Activated B cell treated with CpG ODN at 0.5 μM for 24 hours (primary cell): ENCODE measurements at regions not wholly inside any gene's neighbourhood (a gene's known extent, or its start where the extent isn't known, plus 50 kb on each side); places are given as distances from the start of the nearest gene placed in this dataset.

Source experiments
- ATAC-seq: fragments of 200-7000 bp; cut with Tn5 transposase; one replicate; pipeline ENCODE4 v1.10.0; 2021; ENCODE audit warnings: low read depth, mild to moderate bottlenecking, moderate library complexity
- CTCF ChIA-PET: fragments of 350-600 bp; sonication (Branson Sonifier 250); formaldehyde crosslinking; loops from one replicate; lab custom pipeline; 2021; ENCODE audit warnings: antibody characterized with exemption; lab: Charles Lee
- POLR2A ChIA-PET: fragments of 350-600 bp; sonication (Branson Sonifier 250); formaldehyde crosslinking; loops from one replicate; lab custom pipeline; 2021; ENCODE audit warnings: antibody characterized with exemption; lab: Charles Lee
- DNase-seq: peaks from one replicate; pipeline ENCODE4 v3.0.0; 2022
- H3K27ac Mint-ChIP-seq: one replicate; pipeline ENCODE4 v1.8.0; 2020; ENCODE audit warnings: mixed read lengths
- H3K27me3 Mint-ChIP-seq: one replicate; pipeline ENCODE4 v1.8.0; 2021; ENCODE audit warnings: mixed read lengths
- H3K36me3 Mint-ChIP-seq: one replicate; pipeline ENCODE4 v1.8.0; 2021; ENCODE audit warnings: low read depth, mixed read lengths
- H3K4me1 Mint-ChIP-seq: one replicate; pipeline ENCODE4 v1.8.0; 2021; ENCODE audit warnings: mixed read lengths
- H3K4me3 Mint-ChIP-seq: one replicate; pipeline ENCODE4 v1.8.0; 2020; ENCODE audit warnings: mild to moderate bottlenecking, mixed read lengths
- H3K9me3 Mint-ChIP-seq: one replicate; pipeline ENCODE4 v1.8.0; 2020; ENCODE audit warnings: mixed read lengths
- intact Hi-C: fragments of 100-400 bp; cut with micrococcal nuclease; formaldehyde crosslinking; loops from one replicate; pipeline ENCODE4 v1.15.1; 2024
- TF ChIP-seq, protein P1 (sequence below): fragments of 200-600 bp; IDR thresholded peaks from one replicate; pipeline ENCODE4 v1.8.0; 2022; ENCODE audit warnings: antibody characterized with exemption, mild to moderate bottlenecking

DNA sequence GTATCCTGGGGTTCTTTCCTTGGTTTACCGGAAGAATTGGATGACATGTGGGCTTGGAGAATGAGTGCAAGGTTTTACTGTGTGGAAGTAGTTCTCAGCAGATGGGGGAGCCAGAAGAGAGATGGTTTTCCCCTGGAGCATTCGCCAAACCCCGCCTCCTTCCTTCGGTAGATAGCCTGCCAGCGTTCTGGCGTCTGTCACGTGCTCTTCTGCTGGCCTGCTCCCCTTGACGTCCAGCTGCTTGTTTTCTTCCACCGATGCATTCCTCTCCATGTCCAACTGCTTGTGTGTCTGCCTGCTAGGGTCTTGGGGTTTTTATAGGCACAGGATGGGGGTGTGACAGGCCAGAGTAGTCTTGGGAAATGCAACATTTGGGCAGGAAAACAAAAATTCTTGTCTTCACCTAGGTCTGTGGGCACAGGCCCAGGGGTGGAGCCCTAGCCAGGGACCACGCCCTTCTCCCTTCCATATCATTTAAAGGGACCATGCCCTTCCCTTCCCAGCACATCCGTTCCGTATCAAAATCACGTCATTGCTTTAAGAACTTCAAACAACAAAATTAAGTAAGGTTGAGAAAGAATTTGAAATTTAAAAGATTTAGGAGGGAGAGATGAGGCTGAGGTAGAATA is 538.7 kb upstream of the SMIM31 start:
- POLR2A ChIA-PET: no interaction called here
- TF ChIP-seq, protein P1, sequence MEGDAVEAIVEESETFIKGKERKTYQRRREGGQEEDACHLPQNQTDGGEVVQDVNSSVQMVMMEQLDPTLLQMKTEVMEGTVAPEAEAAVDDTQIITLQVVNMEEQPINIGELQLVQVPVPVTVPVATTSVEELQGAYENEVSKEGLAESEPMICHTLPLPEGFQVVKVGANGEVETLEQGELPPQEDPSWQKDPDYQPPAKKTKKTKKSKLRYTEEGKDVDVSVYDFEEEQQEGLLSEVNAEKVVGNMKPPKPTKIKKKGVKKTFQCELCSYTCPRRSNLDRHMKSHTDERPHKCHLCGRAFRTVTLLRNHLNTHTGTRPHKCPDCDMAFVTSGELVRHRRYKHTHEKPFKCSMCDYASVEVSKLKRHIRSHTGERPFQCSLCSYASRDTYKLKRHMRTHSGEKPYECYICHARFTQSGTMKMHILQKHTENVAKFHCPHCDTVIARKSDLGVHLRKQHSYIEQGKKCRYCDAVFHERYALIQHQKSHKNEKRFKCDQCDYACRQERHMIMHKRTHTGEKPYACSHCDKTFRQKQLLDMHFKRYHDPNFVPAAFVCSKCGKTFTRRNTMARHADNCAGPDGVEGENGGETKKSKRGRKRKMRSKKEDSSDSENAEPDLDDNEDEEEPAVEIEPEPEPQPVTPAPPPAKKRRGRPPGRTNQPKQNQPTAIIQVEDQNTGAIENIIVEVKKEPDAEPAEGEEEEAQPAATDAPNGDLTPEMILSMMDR: no peak
- Mint-ChIP-seq H3K4me3 (no peak overlapping the region), H3K9me3 (no peaks in the 10 kb centered on the region), H3K36me3 (no peaks in the 10 kb centered on the region), H3K27me3 (no peaks in the 10 kb centered on the region), H3K27ac (no peak overlapping the region), H3K4me1 (no peaks in the 10 kb centered on the region)
- ATAC-seq (no peak), DNase-seq (no peak)
- CTCF ChIA-PET: no interaction called here
- intact Hi-C loops: no loop called here

DNA sequence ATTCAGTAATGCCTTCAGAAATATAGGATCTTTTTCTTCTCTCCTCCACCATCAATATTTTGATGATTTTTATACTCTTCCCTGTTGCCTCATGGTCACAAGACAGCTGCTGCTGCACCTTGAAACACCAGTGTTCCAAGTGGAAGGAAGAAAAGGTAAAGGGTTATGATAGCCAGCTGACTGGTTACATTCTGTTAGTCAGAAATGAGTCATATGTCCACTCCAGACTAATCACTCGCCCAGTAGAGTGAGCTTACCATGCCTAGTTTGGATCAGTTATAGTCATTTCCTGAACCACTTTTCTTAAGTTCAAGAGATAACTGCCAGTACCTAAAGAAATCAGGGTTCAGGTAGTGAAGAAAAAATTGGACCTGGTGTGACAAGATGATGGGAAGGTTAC is 532.3 kb upstream of the SMIM31 start:
- no peaks in the 10 kb centered on the region for H3K36me3 Mint-ChIP-seq
- intact Hi-C loops: no loop called here
- POLR2A ChIA-PET: no interaction called here
- ATAC-seq (no peak), DNase-seq (no peak)
- H3K4me1 Mint-ChIP-seq: no peaks in the 10 kb centered on the region
- no peaks in the 10 kb centered on the region for H3K27me3 Mint-ChIP-seq
- TF ChIP-seq, protein P1: no peak
- H3K27ac Mint-ChIP-seq: no peak overlapping the region
- peaks cover 2% of the 10 kb centered on the region for H3K9me3 Mint-ChIP-seq
- CTCF ChIA-PET: no interaction called here
- H3K4me3 Mint-ChIP-seq: no peak overlapping the region

DNA sequence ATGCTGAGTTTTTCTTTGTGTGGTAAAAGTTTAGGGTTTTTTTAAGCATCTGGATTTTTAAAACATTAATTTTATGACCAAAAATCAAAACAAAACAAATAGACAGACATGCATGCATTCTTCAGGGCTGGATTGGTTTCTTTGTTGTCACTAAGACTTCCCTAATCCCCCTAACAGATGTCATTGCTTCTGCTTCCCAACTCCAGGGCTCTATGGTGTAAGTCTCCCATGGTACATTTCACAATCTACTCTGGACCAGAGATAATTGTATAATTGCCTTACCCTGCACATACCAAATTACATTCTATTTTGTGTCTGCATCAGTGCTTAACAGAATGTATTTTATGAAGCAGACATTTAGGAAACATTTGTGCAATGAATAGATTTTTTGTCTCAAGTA is 529.1 kb upstream of the SMIM31 start:
- POLR2A ChIA-PET: no interaction called here
- intact Hi-C loops: no loop called here

DNA sequence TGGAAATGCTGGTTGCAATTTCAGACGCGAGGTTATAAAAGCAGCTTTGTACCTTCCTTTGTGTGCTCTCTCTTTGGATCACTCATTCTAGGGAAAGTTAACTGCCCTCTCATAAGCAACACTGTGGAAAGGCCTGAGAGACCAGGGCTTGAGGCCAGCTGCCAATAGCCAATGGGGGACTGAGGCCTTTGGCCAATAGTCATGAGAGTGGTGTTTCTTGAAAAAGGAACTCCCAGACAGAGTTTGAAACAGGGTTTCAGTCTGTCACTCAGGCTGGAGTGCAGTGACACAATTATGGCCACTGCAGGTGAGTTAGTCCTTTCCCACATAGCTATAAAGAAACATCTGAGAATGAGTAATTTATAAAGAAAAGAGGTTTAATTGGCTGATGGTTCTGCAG is 524.7 kb upstream of the SMIM31 start:
- H3K27me3 Mint-ChIP-seq: no peaks in the 10 kb centered on the region
- CTCF ChIA-PET: no interaction called here
- H3K4me1 Mint-ChIP-seq: no peaks in the 10 kb centered on the region
- DNase-seq: no peak
- TF ChIP-seq, protein P1: no peak
- no peak for ATAC-seq
- intact Hi-C loops: no loop called here
- H3K4me3 Mint-ChIP-seq: no peak overlapping the region
- no peaks in the 10 kb centered on the region for H3K9me3 Mint-ChIP-seq
- no peaks in the 10 kb centered on the region for H3K36me3 Mint-ChIP-seq
- POLR2A ChIA-PET: no interaction called here
- no peak overlapping the region for H3K27ac Mint-ChIP-seq

More for the DNA sequence above, 529.1 kb upstream of the SMIM31 start:
- H3K4me1 Mint-ChIP-seq: no peaks in the 10 kb centered on the region
- H3K36me3 Mint-ChIP-seq: no peaks in the 10 kb centered on the region
- H3K9me3 Mint-ChIP-seq: peaks cover 2% of the 10 kb centered on the region
- ATAC-seq (no peak), DNase-seq (no peak)
- CTCF ChIA-PET: no interaction called here
- H3K27ac Mint-ChIP-seq: no peak overlapping the region
- TF ChIP-seq, protein P1: no peak
- H3K4me3 Mint-ChIP-seq: no peak overlapping the region
- no peaks in the 10 kb centered on the region for H3K27me3 Mint-ChIP-seq

DNA sequence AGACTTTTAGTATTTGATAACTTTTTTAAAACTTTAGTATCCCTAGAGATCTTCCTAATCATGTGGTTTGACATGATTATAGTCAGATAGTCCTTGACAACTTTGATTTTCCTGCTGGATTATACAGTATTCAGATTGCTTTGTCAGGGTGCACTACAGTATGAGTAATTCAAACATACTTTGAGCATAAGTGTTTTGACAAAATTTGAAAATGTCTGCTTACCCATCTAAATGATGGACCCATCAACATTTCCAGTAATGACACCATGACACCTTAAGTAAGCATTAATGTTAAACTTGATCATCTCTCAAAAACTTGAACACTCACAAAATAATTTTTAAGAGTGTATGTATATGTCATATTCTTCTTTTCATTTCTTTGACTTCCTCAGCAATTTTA is 514.5 kb upstream of the SMIM31 start:
- H3K36me3 Mint-ChIP-seq: no peaks in the 10 kb centered on the region
- intact Hi-C loops: no loop called here
- DNase-seq: no peak
- TF ChIP-seq, protein P1: no peak
- H3K27ac Mint-ChIP-seq: no peak overlapping the region
- H3K4me3 Mint-ChIP-seq: no peak overlapping the region
- H3K4me1 Mint-ChIP-seq: no peaks in the 10 kb centered on the region
- H3K27me3 Mint-ChIP-seq: no peaks in the 10 kb centered on the region
- ATAC-seq: no peak
- ChIA-PET CTCF (no interaction called here), POLR2A (no interaction called here)
- no peaks in the 10 kb centered on the region for H3K9me3 Mint-ChIP-seq
